GM21529 (cell line): ENCODE measurements at regions not wholly inside any gene's neighbourhood (a gene's known extent, or its start where the extent isn't known, plus 50 kb on each side); places are given as distances from the start of the nearest gene placed in this dataset.

ENCODE experiments used
- ATAC-seq: cut with Tn5 transposase; IDR thresholded peaks from one replicate; pipeline ENCODE4 v1.9.1; 2021; ENCODE audit not compliant: unreplicated experiment

- no peak for ATAC-seq
These were observed 54.2 kb upstream of the RMST start for GRCh38 chr12:97408363-97408762.

- no peak for ATAC-seq
These were observed 51.3 kb upstream of the RMST start for GRCh38 chr12:97411341-97411740.
